Smooth muscle cell (in vitro differentiated cells): ENCODE measurements at regions not wholly inside any gene's neighbourhood (a gene's known extent, or its start where the extent isn't known, plus 50 kb on each side); places are given as distances from the start of the nearest gene placed in this dataset.
A peak's percentile ranks its signal among the peaks of the same experiment; 100 is the strongest.

Experiments used
- DNase-seq: peaks from one replicate; lab custom pipeline; 2025; ENCODE audit not compliant: unreplicated experiment; lab: John Stamatoyannopoulos, UW
- H2AFZ ChIP-seq: fragments of 200-600 bp; sonication (generic); 2 replicates; pipeline ENCODE4 v1.6.0; 2016; ENCODE audit warnings: antibody characterized with exemption, low read depth, mild to moderate bottlenecking
- H3F3A ChIP-seq: fragments of 200-600 bp; sonication (generic); 2 replicates; pipeline ENCODE4 v1.6.0; 2017; ENCODE audit warnings: antibody characterized with exemption, low read depth
- H3K27ac ChIP-seq: fragments of 200-600 bp; sonication (generic); 2 replicates; pipeline ENCODE4 v1.5.1; 2016; ENCODE audit warnings: low read depth, mild to moderate bottlenecking
- H3K27me3 ChIP-seq: fragments of 200-600 bp; sonication (generic); 2 replicates; pipeline ENCODE4 v1.6.1; 2016; ENCODE audit warnings: low read depth, mild to moderate bottlenecking
- H3K36me3 ChIP-seq: fragments of 200-600 bp; sonication (generic); 2 replicates; pipeline ENCODE4 v1.5.1; 2016; ENCODE audit warnings: low read depth
- H3K4me1 ChIP-seq: fragments of 200-600 bp; sonication (generic); 2 replicates; pipeline ENCODE4 v1.5.1; 2016; ENCODE audit warnings: low read depth
- H3K4me2 ChIP-seq: fragments of 200-600 bp; sonication (generic); 2 replicates; pipeline ENCODE4 v1.6.0; 2016; ENCODE audit warnings: mild to moderate bottlenecking
- H3K4me3 ChIP-seq: fragments of 200-600 bp; sonication (generic); 2 replicates; pipeline ENCODE4 v1.5.1; 2016; ENCODE audit warnings: mild to moderate bottlenecking
- H3K79me2 ChIP-seq: fragments of 200-600 bp; sonication (generic); 2 replicates; pipeline ENCODE4 v1.6.0; 2016; ENCODE audit warnings: low read depth, mild to moderate bottlenecking
- H3K9ac ChIP-seq: fragments of 200-600 bp; sonication (generic); 2 replicates; pipeline ENCODE4 v1.6.0; 2016; ENCODE audit warnings: low read depth
- H3K9me3 ChIP-seq: fragments of 200-600 bp; sonication (generic); replicated peaks from 2 replicates; pipeline ENCODE4 v1.5.1; 2016; ENCODE audit warnings: low read depth
- H4K20me1 ChIP-seq: fragments of 200-600 bp; sonication (generic); 2 replicates; pipeline ENCODE4 v1.6.0; 2016; ENCODE audit warnings: low read depth
- WGBS: methylation state at CpG from one replicate; pipeline ENCODE4 v1.1.7; 2016; ENCODE audit warnings: low lambda C conversion rate; 5-methylcytosine and 5-hydroxymethylcytosine counted together
- TF ChIP-seq, protein P1 (sequence below): fragments of 200-600 bp; sonication (generic); IDR thresholded peaks from 2 replicates; pipeline ENCODE4 v1.5.1; 2017; ENCODE audit warnings: borderline replicate concordance, mild to moderate bottlenecking, antibody characterized with exemption; ENCODE audit not compliant: insufficient read depth, poor library complexity, severe bottlenecking

DNA sequence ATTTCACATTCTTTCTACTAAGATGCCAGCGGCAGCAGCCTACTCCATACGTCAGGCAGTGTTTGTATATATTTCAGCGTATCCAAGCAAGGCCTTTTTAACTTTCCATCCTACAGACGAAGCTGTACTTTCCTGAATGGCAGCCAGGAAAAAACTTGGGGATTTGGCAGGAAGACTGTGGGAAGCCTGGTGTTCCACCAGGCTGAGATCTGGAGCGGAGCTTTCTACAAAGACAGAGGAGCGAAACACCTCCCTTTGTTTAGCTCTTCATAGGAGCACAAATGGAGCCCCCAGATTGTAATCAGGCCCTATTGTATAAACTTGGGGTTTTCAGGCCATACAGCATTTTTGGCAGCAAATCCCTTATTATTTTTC, 143.8 kb downstream of the TES start:
- H4K20me1 ChIP-seq, result no peaks in the 10 kb centered on the region
- peaks cover 17% of the 10 kb centered on the region for H3K4me1 ChIP-seq
- no peaks in the 10 kb centered on the region for H3K27me3 ChIP-seq
- peak overlapping the region; percentile 80 for H3K9ac ChIP-seq
- H3K4me2 ChIP-seq, result peak overlapping the region; percentile 69
- H3K4me3 ChIP-seq, result no peak overlapping the region
- TF ChIP-seq, protein P1, sequence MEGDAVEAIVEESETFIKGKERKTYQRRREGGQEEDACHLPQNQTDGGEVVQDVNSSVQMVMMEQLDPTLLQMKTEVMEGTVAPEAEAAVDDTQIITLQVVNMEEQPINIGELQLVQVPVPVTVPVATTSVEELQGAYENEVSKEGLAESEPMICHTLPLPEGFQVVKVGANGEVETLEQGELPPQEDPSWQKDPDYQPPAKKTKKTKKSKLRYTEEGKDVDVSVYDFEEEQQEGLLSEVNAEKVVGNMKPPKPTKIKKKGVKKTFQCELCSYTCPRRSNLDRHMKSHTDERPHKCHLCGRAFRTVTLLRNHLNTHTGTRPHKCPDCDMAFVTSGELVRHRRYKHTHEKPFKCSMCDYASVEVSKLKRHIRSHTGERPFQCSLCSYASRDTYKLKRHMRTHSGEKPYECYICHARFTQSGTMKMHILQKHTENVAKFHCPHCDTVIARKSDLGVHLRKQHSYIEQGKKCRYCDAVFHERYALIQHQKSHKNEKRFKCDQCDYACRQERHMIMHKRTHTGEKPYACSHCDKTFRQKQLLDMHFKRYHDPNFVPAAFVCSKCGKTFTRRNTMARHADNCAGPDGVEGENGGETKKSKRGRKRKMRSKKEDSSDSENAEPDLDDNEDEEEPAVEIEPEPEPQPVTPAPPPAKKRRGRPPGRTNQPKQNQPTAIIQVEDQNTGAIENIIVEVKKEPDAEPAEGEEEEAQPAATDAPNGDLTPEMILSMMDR, result no peak
- H3K27ac ChIP-seq, result peak overlapping the region; percentile 96
- peak; percentile 9 for DNase-seq
- no peaks in the 10 kb centered on the region for H3K79me2 ChIP-seq
- peaks cover 32% of the 10 kb centered on the region for H3F3A ChIP-seq
- 38% methylated on average over 6 of the region's 6 CpGs for WGBS
- no peaks in the 10 kb centered on the region for H3K9me3 ChIP-seq
- H2AFZ ChIP-seq, result no peak overlapping the region
- H3K36me3 ChIP-seq, result no peaks in the 10 kb centered on the region

DNA sequence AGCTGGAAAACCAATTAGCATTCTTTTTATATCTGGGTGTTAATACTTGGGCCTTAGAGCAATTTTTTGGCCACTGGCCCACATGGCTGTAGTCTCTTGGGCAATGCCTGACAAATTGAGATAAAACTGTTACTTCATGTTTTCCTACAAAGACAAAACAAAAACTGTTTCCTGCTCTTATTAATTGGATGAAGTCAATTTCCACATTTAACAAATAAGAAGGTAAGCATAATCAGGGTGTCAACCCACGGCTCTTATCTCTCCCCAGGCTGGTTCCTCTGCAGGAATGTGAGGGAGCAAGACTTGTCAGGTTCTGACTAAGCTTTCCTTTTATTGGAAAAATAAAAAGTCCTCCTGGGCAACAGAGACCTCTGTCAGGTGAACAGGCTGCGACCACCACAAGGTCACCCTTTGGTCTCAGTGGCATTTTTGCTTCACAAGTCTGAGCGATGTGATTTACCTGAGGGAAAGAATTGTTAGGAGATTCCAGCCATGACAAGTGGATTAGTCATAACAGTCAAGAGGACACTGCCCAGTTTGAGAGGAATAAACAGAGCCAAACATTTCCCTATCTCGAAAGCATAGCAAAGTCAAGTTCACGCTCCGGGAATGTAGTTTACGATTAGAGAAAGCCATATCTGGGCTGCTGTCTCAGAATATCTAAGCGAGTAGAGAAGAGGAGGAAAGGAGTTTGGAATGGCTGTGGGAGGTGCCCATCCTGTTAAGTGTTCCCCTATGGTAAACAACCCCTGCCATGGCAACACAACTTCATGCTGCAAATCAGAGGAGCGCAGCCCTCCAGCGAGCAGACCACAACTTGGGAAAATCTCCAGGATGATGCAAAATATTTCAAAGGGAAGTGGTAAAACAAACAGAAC, 144.4 kb downstream of the TES start:
- Histone ChIP-seq H3K27me3 (no peaks in the 10 kb centered on the region), H2AFZ (no peak overlapping the region), H3K4me3 (peak overlapping the region; percentile 5)

DNA sequence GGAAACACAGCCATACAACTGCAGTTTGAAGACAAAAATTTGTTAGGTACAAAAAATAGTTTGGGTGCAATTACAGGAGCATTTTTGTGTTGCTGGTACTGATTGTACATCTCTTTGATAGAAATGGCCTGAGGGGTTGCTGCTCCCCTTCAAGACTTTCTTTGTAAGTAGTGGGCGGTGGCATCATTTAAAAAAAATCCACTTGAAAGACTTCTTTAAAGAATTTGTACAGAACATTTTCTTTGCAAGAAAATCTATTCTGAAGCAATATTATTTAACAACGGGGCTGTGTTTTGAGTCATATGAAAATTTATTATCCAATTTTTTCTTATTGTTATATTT, 144.1 kb upstream of the CAV2 start:
- Histone ChIP-seq H4K20me1 (no peaks in the 10 kb centered on the region), H3K4me2 (peak overlapping the region; percentile 69), H3K36me3 (no peaks in the 10 kb centered on the region), H3K9me3 (no peaks in the 10 kb centered on the region), H3F3A (peaks cover 32% of the 10 kb centered on the region), H3K27ac (peak overlapping the region; percentile 96), H3K27me3 (no peaks in the 10 kb centered on the region), H2AFZ (no peak overlapping the region), H3K79me2 (no peaks in the 10 kb centered on the region), H3K4me3 (peak overlapping the region; percentile 5), H3K9ac (peak overlapping the region; percentile 80), H3K4me1 (peaks cover 17% of the 10 kb centered on the region)
- TF ChIP-seq, protein P1, result no peak
- no peak for DNase-seq
- WGBS, result 77% methylated on average over 2 of the region's 2 CpGs

More for the DNA sequence above, 144.4 kb downstream of the TES start:
- H3K9ac ChIP-seq, result peak overlapping the region; percentile 80
- 9% methylated on average over 10 of the region's 10 CpGs for WGBS
- peak overlapping the region; percentile 69 for H3K4me2 ChIP-seq
- TF ChIP-seq, protein P1, result no peak
- peak overlapping the region; percentile 96 for H3K27ac ChIP-seq
- peaks cover 32% of the 10 kb centered on the region for H3F3A ChIP-seq
- no peaks in the 10 kb centered on the region for H4K20me1 ChIP-seq
- H3K79me2 ChIP-seq, result no peaks in the 10 kb centered on the region
- peak; percentile 37 for DNase-seq
- no peaks in the 10 kb centered on the region for H3K36me3 ChIP-seq
- H3K9me3 ChIP-seq, result no peaks in the 10 kb centered on the region
- H3K4me1 ChIP-seq, result peaks cover 17% of the 10 kb centered on the region

DNA sequence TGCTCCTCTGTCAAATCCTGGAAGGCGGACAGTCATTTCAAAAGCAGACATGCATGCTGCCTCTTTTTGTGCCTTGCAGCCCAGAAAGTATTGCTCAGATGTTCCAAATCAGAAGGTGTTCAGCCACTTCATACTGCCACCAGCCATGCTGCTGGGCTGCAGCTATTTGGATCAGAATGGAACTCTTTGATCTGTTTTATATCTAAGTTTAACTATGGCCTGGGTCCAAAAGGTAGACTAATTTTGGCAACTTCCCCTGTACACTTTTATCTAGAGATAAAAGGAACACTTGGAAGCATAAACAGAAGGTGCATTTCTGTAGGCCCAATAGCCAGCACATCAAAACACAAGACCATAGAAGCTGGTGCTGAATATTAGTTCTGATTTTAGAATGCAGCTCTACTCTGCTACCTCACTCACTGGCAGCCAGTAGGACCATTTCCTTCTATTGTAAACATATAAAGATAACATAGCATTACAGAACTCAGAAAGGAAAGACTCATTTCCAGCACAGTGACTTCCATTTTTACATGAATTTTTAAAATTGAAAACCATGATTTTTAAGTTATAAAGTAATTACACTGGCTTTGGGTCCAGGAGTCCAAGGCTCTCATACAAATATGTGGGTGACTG, 143.1 kb upstream of the CAV2 start:
- H3K4me1 ChIP-seq, result peaks cover 17% of the 10 kb centered on the region
- 95% methylated on average over 1 of the region's 1 CpG for WGBS
- H3K27me3 ChIP-seq, result no peaks in the 10 kb centered on the region
- H3K9ac ChIP-seq, result peak overlapping the region; percentile 80
- no peaks in the 10 kb centered on the region for H3K79me2 ChIP-seq
- TF ChIP-seq, protein P1, result no peak
- no peaks in the 10 kb centered on the region for H3K9me3 ChIP-seq
- no peaks in the 10 kb centered on the region for H3K36me3 ChIP-seq
- H4K20me1 ChIP-seq, result no peaks in the 10 kb centered on the region
- DNase-seq, result no peak
- no peak overlapping the region for H3K4me2 ChIP-seq
- H3K27ac ChIP-seq, result peak overlapping the region; percentile 96
- peaks cover 32% of the 10 kb centered on the region for H3F3A ChIP-seq
- no peak overlapping the region for H2AFZ ChIP-seq
- H3K4me3 ChIP-seq, result no peak overlapping the region
